Neural cell (in vitro differentiated cells): ENCODE measurements at regions not wholly inside any gene's neighbourhood (a gene's known extent, or its start where the extent isn't known, plus 50 kb on each side); places are given as distances from the start of the nearest gene placed in this dataset.

Experiments
- CTCF ChIP-seq: fragments of 450-650 bp; IDR thresholded peaks from 2 replicates; pipeline ENCODE4 v1.5.1; 2014; ENCODE audit warnings: antibody characterized with exemption, mild to moderate bottlenecking, moderate library complexity; ENCODE audit not compliant: poor library complexity, severe bottlenecking
- EP300 ChIP-seq: fragments of 450-650 bp; conservative IDR thresholded peaks from 2 replicates; pipeline ENCODE4 v1.6.1; 2014; ENCODE audit warnings: antibody characterized with exemption, mild to moderate bottlenecking, moderate library complexity; ENCODE audit not compliant: poor library complexity, severe bottlenecking
- EZH2 ChIP-seq: fragments of 200-600, 300-800 bp; shearing (Covaris generic), sonication (generic); IDR thresholded peaks from 2 replicates; pipeline ENCODE4 v1.6.1; 2014; ENCODE audit warnings: antibody characterized with exemption, low read length, borderline replicate concordance, mild to moderate bottlenecking; ENCODE audit not compliant: insufficient read depth, poor library complexity, severe bottlenecking
- MXI1 ChIP-seq: fragments of 450-650 bp; conservative IDR thresholded peaks from 2 replicates; pipeline ENCODE4 v1.6.1; 2014; ENCODE audit warnings: antibody characterized with exemption, mild to moderate bottlenecking; ENCODE audit not compliant: poor library complexity, severe bottlenecking
- POLR2AphosphoS5 ChIP-seq: IDR thresholded peaks from 2 replicates; pipeline ENCODE4 v1.6.1; 2012
- RAD21 ChIP-seq: fragments of 450-650 bp; conservative IDR thresholded peaks from 2 replicates; pipeline ENCODE4 v1.6.1; 2014; ENCODE audit warnings: antibody characterized with exemption, mild to moderate bottlenecking, moderate library complexity
- SMC3 ChIP-seq: fragments of 450-650 bp; conservative IDR thresholded peaks from 2 replicates; pipeline ENCODE4 v1.6.1; 2014; ENCODE audit warnings: antibody characterized with exemption, mild to moderate bottlenecking, moderate library complexity; ENCODE audit not compliant: poor library complexity
- TAF1 ChIP-seq: IDR thresholded peaks from 2 replicates; pipeline ENCODE4 v1.6.1; 2012; ENCODE audit warnings: low read depth
- TF ChIP-seq, protein P1 (sequence below): IDR thresholded peaks from 2 replicates; pipeline ENCODE4 v1.6.1; 2012; ENCODE audit warnings: borderline replicate concordance

- TF ChIP-seq EZH2: no peak
- TF ChIP-seq CTCF: no peak
- no peak for TF ChIP-seq EP300
- TF ChIP-seq RAD21: no peak
- TF ChIP-seq, protein P1, sequence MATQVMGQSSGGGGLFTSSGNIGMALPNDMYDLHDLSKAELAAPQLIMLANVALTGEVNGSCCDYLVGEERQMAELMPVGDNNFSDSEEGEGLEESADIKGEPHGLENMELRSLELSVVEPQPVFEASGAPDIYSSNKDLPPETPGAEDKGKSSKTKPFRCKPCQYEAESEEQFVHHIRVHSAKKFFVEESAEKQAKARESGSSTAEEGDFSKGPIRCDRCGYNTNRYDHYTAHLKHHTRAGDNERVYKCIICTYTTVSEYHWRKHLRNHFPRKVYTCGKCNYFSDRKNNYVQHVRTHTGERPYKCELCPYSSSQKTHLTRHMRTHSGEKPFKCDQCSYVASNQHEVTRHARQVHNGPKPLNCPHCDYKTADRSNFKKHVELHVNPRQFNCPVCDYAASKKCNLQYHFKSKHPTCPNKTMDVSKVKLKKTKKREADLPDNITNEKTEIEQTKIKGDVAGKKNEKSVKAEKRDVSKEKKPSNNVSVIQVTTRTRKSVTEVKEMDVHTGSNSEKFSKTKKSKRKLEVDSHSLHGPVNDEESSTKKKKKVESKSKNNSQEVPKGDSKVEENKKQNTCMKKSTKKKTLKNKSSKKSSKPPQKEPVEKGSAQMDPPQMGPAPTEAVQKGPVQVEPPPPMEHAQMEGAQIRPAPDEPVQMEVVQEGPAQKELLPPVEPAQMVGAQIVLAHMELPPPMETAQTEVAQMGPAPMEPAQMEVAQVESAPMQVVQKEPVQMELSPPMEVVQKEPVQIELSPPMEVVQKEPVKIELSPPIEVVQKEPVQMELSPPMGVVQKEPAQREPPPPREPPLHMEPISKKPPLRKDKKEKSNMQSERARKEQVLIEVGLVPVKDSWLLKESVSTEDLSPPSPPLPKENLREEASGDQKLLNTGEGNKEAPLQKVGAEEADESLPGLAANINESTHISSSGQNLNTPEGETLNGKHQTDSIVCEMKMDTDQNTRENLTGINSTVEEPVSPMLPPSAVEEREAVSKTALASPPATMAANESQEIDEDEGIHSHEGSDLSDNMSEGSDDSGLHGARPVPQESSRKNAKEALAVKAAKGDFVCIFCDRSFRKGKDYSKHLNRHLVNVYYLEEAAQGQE: no peak
- no peak for TF ChIP-seq POLR2AphosphoS5
- no peak for TF ChIP-seq MXI1
- no peak for TF ChIP-seq TAF1
- TF ChIP-seq SMC3: no peak
Observed at GRCh38 chr4:32334759-32335158, 1614.6 kb downstream of the PCDH7 start.
